ELF-1 (cell line): ENCODE measurements at regions not wholly inside any gene's neighbourhood (a gene's known extent, or its start where the extent isn't known, plus 50 kb on each side); places are given as distances from the start of the nearest gene placed in this dataset.

Experiments
- DNase-seq: peaks from one replicate; pipeline ENCODE4 v3.0.0-alpha.2; 2016; ENCODE audit warnings: low read depth, low spot score

DNA sequence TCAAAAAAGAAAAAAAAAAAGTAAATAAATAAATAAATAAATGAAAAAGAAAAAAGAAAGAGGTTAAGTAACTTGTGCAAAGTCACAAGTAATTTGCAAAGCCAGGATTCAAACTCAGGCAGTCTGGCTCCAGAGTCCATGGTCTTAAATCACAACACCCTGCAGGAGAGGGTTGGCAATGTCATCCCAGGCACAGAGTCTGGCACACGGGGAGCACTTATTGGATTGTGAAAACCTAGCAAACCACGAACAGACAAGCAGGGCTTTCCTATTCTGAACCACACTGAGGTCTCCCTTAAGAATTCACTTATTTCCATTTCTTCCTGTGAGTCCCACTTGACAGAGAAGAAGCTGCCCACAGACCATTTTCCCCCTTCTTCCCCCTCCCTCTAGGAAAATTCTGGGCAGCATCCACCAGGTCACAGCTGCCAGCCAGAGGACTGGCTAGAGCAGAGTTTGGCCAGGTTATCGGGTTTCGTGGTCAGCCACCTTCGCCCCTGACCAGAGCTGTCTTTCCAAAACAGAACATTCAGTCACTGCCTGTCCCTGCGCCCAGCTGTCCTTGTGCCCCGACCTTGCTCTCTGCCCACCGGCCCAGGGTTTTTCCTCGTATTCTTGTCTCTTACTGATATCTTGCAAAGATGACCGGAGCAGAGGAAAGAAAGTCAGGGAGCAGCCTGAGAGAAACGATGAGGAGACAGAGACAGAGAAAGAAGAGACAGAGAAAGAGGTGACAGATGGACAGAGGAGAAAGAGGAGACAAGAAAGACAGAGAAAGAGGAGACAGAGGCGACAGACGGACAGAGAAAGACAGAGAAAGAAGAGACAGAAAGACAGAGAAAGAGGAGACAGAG is 106.4 kb upstream of the PTPN1 start:
- DNase-seq: no peak

DNA sequence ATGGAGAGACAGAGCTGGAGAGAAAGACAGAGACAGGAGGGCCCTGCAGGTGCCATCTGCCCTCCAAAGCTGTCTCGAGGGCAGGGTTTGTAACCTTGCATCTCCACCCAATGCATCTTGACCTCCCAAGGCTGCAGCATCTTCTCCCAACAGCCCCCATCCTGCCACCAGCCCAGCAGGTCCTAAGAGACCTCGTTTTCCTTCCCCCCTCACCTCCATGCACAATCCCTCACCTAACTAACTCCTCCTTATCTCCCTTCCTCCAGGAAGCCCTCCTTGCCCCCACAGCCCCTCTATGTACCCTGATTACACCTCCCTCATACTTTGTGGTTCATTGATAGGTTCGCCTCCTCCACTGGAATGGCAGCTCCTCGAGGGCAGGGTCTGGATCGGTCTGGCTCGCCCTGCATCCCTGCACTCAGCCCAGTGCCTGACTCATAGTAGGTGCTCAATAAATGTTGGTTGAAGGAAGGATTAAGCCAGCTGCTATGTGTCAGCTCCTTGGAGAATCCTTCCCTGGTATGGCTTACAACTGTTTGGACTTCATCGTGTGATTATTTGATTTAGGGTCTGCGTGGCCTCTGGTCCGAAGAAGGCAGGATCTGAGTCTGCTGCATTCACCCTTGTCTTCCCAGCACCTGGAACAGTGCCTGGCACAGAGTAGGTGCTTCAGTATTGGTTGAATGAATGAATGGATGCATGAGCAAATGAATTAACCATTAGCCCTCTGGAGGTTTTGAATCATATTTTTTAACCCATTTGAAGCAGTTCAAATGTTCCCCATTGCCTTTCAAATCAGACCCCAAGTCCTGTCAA is 105.6 kb upstream of the PTPN1 start:
- DNase-seq: no peak

DNA sequence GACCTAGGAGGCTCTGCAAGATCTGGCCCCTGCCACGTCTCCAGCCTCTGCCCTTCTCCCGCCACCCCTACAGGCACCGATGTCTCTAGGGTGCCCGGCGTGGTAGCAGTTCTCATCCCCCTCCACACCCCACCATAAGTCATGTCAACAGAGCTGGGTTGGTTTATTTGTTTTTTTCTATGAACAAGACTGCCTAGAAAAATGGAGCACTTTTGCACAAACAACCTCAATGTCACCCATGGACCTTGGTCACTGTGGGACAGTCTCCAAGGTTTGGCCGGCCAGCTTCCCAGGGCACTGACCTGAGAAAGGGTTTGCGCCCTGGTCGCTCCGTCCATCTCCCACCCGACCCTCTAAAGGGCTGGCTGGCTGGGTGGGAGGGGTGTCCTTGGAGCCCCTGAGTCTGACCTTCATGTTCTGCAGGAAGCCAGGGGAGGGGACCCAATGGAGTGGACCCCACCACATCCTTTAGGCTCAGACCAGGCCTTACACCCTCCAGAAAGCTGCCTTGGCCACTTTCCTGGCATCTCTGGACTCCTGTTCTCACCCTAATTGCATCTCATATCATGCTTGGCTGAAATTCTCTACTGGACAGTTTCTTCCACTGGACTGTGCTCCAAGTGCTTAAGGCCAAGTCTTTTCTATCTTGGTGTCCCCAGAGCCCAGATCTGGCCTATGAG is 104.8 kb upstream of the PTPN1 start:
- DNase-seq: no peak

DNA sequence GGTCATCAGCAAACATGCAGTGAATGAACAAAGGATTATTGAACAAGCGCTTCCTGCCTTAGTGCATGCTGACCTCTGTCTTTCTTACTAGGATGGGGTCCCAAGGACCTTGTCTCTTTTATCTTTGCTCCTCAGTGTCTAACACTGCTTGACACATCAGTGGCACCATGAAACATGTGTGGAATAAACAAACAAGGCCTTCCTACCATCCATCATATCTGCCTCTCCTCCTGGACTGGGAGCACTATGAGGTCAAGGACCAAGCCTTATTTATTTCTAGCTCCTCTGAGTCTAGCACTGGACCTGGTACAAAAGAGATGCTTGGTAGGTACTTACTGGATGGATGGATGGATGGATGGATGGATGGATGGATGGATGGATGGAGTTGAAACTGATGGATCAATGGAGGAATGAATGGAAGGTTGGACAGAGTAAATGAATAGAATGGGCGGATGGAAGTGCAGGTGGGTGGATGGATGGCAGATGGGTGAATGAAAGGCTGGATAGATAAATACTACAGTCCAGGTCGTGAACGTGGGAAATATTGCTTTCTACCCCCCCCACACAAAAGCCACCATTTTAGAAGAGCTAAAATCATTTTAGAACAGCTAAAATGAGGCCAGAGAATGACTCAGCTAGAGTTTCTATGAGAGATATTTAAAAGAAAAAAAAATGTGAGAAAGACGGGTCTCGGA is 104.1 kb upstream of the PTPN1 start:
- no peak for DNase-seq

DNA sequence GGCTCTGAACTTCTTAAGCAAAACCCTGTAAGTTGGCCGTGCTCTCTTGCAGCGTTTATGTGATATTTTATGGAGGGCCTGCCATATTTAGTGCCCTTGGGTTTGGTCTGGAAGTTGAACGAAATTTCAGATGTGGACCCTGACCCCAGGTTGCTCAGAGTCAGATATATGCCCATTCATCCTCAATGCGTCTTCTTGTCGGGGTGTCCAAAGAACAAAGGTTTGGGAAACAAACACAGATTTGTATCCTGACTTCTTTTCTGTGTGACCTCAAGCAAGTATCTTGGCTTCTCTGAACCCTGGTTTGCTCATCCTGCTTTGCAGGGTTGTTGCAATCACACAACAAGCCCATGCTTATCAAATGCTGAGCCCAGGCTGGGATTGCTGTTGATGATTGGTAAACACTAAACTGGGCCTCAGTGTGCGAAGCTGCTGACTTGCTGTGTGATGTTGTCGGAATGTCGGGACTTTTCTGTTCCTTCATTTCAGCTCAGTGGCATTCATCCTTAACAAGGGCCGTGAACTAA is 103.5 kb upstream of the PTPN1 start:
- no peak for DNase-seq

DNA sequence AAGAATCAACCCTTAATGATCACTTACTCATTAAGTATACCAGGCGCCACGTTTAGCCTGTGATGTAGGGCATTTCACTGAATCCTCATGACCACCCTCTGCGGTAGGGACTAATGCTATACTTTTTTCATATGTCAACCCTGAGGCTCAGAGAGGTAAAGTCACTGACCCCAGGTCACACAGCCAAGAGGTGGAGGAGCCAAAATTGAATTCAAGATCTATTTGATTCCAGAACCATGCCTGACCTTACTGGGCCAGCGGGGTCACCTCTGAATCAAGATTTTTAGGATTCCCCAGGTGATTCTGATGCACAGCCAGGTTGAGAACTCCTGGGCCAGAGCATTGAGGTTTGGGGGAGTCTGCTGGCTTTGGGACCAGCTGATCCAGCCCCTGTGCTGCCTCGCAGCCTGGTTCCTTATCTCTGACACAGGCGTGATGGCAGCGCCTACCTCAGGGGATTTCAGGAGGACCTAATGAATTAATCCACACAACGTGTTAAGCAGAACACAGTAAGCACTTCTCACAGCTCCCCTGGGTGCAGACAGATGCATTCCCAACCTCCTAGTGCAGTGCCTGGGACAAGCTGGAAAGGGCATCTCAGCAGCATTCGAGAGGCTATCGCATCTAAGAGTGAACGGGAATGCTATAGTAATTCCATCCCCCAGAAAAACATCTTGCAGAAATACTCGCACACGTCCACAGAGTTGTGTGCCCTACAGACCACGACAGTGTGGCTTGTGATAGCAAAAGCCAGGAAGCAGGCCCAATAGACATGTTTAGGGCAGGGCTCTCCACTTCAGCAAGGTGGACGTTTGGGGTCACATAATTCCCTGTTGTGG is 101.4 kb upstream of the PTPN1 start:
- DNase-seq: no peak

DNA sequence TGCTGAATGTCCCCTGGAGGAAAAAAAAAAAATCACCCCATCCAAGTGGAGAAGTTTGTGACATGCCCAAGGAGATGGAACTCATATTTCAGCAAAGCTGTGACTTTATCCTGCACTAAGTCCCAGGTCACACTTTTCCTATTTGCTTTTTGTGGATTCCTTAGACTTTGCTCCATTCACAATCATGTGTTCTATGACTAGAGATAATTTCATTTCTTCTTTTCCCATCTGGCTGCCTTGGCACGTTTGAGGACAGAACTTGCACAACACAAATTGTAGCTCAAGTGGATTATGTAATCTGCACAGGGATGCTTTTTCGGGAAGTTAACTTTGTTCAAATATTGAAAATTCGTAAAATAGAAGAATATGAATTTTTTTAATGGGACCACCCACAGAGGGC is 100.7 kb upstream of the PTPN1 start:
- DNase-seq: no peak

DNA sequence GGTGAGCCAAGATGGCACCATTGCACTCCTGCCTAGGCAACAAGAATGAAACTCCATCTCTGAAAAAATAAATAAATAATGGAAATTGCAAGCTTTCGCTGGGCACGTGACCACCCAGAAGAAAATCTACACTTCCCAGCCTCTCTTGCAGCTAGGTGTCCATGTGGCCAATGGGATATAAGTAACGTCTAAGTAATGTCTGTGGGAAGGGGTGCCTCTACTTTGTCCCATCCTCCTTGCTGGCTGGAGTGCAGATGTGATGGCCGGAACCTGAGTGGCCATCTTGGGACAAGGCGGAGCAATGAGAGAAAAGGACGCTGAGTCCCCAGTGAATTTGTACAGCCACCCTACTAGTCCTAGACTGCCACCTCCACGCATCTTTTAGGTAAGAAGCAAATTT is 99.8 kb upstream of the PTPN1 start:
- DNase-seq: no peak

DNA sequence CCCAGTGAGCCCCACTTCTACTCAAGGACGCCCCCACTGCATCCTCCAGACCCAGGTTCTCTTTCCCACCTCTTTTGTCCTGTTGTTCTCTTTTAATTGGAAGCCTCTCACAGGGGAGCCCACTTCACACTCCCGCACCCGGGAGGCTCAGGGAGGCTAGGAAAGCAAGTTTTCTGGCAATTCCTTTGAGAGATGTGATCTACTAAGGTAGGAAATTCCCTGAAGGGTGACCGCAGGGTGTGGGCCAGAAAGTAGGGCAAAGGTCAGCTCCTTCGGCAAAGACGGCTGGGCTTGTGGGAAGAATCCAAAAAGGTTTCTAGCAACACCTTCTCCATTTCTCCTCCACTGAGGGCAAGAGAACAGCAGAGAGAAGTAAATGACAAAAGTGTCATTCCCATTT is 98.1 kb upstream of the PTPN1 start:
- peak; percentile 68 for DNase-seq

DNA sequence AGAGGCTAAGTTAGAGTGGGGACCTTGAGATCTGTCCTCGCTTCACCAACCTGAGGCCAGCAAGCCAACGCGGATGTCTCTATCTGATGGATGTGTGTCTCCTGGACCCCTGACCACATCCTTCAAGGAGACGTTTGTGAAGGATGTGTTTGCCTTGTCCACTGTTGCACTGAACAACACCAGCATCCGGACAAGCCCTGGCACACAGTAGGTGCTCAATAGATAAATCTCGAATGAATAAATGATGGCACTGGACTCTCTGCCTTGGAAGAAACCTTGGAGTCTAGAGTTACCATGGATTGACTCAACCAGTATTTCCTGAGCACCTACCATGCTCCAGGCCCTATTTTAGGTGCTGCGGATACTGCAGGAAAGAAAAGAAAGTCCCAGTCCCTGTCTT is 97.7 kb upstream of the PTPN1 start:
- no peak for DNase-seq

DNA sequence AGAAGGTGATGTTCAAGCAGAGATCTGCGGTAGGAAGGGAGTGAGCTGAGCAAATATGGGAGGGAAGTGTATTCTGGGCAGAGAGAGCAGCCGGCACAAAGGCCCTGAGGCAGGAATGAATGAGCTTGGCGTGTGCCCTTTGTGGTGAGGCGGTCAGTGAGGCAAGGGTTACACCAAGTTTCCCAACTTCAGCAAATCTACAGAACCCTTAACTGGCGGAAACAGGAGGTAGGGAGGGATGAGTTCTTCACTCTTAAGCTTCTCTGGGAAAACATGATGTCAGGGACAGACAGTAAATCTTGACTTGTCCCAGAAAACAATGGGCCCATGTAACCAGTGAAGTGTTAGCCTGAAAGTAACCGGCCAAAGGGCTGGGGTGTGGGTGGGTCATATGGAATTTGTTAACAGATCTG is 97.1 kb upstream of the PTPN1 start:
- peak; percentile 82 for DNase-seq

DNA sequence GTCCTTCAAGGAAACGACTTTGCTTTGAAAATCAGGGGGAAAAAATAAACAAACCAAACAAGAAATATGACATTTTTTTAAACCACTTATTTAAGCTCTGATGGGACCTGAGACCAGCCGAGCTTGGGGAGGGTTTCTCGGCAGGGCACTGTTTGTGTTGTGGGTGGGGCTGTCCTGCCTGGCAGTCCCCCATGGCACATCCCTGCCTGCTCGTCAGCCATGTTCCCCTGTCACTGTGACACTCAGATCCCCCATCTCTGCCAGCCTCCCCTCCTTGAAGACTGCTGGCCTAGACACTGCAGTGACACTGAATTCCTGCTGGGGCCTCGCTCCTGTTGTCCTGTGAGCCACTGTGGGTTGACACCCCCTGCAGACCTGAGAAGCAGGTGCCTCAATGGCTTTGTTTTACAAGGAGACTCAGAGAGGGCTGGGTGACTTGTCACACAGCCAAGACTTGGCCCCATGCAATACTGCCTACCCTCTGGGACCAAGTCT is 95.1 kb upstream of the PTPN1 start:
- DNase-seq: no peak

DNA sequence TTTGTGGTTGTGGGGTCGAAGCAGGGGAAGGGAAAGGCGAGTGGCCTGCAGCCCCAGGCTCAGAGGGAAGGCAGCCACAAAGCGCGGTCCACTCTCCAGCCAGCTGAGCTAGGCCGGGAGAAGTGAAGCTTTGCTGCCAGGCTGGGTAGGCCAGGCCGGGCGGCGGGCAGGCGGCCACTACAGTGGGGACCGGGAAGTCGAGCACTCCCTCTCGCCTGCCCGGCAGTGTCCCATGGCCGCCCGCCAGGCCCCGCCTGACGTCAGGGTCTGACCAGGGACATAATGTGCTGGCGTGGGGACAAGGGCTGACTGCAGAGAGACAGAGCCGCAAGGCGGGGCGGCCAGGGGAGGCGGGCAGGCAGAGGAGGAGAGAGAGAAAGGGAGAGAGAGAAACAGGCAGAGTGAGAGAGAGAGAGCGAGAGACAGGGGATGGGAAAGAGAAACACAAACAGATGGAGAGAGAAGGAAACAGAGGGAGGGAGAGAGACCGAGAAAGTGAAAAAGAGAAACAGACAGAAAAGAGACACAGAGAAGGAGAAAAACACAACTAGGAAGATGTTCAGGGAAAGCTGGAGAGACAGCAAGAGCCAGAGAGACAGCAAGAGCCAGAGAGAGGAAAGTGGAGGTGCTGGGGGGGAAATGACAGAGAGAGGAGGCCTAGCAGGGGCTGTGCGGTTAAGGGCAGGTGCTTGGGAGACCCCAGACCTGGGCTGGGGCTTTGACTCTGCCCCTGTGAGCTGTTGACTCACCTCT is 94.5 kb upstream of the PTPN1 start:
- DNase-seq: peak; percentile 51

DNA sequence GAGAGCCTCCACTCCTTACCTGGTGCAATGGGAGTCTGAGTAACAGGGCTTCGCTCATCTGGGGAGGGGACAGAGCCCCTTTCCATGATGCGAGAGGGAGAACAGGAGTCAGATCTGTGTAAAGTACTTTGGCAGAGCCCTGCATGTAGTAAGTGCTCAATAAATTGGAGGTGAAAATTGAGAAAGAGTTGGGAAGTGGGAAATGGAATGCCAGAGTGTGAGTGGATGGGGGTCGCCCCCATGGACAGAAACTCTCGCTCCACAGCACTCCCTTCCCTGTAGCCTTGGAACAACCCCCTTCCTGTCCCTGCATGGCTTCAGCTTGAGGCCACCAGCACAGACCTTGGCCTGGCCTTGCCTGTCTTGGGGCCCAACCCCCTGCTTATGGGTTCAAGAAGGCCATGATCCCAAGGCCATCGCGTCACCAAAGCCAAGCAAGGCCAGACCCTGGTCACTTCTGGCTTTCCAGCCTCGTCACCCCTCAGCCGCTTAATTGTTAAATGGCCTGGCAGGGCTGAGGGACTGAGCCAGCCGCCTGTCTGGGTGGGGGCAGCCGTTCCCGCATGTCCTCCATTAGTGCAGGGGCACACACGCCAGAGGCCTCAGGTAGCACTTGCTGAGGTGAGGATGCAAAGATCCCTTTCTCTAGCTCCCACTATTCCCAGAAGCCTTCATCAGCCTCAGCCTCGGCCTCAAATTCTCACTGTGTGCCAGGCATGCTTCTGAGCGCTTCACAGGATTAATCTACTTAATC is 93.7 kb upstream of the PTPN1 start:
- no peak for DNase-seq

DNA sequence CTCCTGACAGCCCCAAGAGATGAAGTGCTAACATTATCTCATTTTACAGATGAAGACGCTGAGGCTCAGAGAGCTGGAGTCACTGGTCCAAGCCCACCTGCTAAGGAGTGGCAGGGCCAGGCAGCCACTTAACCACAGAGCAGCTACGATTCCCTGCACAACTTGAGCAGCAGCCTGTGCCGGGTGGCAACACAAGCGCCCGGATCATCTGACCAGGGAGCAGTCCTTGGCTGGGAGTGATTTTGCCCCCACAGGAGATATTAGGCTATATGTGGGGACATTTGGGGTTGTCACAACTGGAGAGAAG is 93.2 kb upstream of the PTPN1 start:
- DNase-seq: no peak

DNA sequence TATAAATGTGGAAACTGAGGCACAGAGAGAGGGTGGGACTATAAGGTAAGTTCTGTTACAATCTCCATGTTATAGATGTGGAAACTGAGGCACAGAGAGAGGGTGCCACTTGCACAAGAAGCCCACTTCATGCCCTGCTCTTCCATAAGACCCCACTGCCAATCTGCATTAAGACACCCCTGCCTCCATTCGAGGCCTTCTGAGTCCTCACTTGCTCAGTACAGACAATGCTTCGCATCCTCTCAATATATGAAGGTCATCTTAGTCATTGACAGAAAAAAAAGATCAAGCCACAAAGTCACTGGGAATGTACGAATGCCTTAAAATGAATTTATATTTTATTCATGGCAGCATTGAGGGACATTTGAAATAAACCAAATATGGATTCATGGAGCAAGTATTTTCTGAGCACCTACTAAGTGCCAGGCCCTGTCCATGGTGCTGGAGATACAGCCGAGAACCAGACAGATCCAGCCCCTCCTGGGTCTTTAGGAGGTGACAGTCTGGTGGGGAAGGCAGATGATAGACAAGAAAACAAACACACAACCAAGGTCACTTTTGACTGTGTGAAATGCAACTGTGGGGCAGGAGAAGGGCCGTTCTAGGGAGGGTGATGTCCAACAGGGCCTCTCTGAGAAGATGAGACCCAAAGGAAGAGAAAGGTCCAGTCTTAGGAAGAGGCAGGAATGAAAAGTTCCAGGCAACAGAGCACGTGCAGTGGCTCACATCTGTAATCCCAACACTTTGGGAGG is 92.5 kb upstream of the PTPN1 start:
- no peak for DNase-seq

DNA sequence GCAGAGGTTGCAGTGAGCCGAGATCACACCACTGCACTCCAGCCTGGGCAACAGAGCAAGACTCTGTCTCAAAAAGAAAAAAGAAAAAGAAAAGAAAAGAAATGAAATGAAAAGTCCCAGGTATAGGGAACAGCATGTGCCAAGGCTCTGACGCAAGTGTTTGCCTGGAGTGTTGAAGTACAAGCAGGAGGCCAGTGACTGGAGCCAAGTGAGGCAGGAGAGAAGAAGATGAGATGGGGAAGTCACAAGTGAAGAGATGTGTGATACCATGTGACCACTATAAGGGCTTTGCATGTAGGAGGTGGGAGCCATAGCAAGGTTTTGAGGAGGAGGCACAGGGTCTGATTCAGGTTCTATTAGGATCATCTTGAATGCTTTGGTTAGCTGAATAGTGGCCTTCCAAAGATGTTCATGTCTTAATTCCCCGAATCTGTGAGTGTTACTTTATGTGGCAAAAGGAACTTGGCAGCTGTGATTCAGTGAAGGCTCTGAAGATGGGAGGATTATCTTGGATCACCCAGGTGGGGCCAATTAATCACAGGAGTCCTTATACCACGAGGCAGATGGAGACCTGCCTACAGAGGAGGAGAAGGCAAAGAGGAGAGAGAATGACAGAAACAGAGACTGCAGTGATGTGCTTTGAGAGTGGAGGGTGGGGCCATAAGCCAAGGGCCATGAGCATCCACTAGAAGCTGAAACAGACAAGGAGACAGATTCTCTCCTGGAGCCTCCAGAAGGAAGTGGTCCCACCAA is 91.1 kb upstream of the PTPN1 start:
- DNase-seq: no peak

DNA sequence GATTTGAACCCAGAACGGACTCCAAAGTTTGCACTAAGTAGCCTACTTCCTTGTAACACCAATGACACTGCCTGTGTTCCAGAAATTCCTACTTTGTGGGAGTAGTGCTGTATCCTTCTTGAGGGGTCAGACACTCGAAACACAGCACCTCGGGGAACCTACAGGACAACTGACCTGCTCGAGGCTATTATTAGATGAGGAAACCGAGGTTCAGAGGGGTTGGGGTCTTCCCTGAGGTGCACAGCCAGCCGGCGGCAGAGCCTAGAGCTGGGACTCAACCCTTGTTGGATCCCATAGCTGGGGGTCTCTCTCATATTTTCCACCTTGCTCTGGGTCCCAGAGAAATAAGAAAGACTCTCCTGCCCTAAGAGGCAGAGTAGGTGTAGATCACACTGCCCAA is 89.8 kb upstream of the PTPN1 start:
- no peak for DNase-seq
